Spinal cord (tissue), 9 donors: ENCODE measurements at regions not wholly inside any gene's neighbourhood (a gene's known extent, or its start where the extent isn't known, plus 50 kb on each side); places are given as distances from the start of the nearest gene placed in this dataset.

Experiments used
- DNase-seq, 6 donors: peaks; one replicate each; pipeline versions ENCODE4 v3.0.0 to v3.0.0-alpha.2; 2013 to 2015; ENCODE audit warnings: low spot score in 6 of 6, low read depth in 4 of 6
- H3K27ac ChIP-seq: one replicate; pipeline ENCODE4 v1.5.1; 2013; ENCODE audit warnings: low read depth, low read length, control low read depth
- H3K27me3 ChIP-seq: one replicate; pipeline ENCODE4 v1.6.1; 2013; ENCODE audit warnings: low read length; ENCODE audit not compliant: control insufficient read depth, insufficient read depth
- H3K36me3 ChIP-seq: one replicate; pipeline ENCODE4 v1.6.1; 2013; ENCODE audit warnings: low read length; ENCODE audit not compliant: control insufficient read depth, insufficient read depth
- H3K4me1 ChIP-seq: one replicate; pipeline ENCODE4 v1.6.1; 2013; ENCODE audit warnings: low read length; ENCODE audit not compliant: control insufficient read depth, insufficient read depth
- H3K4me3 ChIP-seq: one replicate; pipeline ENCODE4 v1.5.1; 2013; ENCODE audit warnings: low read depth, low read length, control low read depth
- H3K9me3 ChIP-seq: one replicate; pipeline ENCODE4 v1.6.1; 2013; ENCODE audit warnings: low read length; ENCODE audit not compliant: control insufficient read depth, insufficient read depth
- WGBS: methylation state at CpG from one replicate; pipeline ENCODE4 v1.1.5; 2013; ENCODE audit warnings: missing lambda C conversion rate; ENCODE audit not compliant: insufficient coverage; 5-methylcytosine and 5-hydroxymethylcytosine counted together
- donor health status: healthy.

GRCh38 chr1:80896781-80897356 lies 903.9 kb upstream of the ADGRL2 start:
- no peaks in the 10 kb centered on the region for H3K9me3 ChIP-seq
- no peak overlapping the region for H3K27ac ChIP-seq
- 91% methylated on average over 1 of the region's 3 CpGs for WGBS
- no peak for DNase-seq
- H3K4me1 ChIP-seq: no peaks in the 10 kb centered on the region
- no peaks in the 10 kb centered on the region for H3K36me3 ChIP-seq
- no peak overlapping the region for H3K4me3 ChIP-seq
- no peaks in the 10 kb centered on the region for H3K27me3 ChIP-seq

DNA sequence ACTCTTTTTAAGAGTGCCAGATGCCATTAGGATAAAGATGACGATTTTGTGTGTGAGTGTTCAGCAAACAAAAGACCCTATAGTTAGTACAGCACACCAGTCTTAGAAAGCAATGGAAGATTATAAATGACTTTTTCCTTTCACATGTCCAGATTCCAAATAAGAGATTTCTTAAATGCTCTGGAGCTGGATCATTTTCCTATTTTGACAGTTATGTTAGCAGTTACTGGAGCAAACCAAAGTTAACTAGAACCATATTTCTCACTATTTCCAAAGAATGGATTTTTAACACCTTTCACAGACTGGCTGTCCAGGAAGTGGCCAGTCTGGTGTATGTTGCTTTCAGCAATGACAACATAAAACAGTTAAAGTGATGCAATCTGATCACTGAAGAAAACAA lies 905.8 kb upstream of the ADGRL2 start:
- DNase-seq: peak in 1 of 6 donors; percentile 20
- Histone ChIP-seq H3K27ac (no peak overlapping the region), H3K4me1 (no peaks in the 10 kb centered on the region), H3K27me3 (no peaks in the 10 kb centered on the region), H3K4me3 (no peak overlapping the region), H3K36me3 (no peaks in the 10 kb centered on the region), H3K9me3 (no peaks in the 10 kb centered on the region)
- WGBS: no CpG with 5 or more reads among the region's 1 CpG

GRCh38 chr1:80893115-80893514 lies 907.6 kb upstream of the ADGRL2 start:
- H3K27ac ChIP-seq: no peak overlapping the region
- peak in 1 of 6 donors; percentile 43 for DNase-seq
- WGBS: 100% methylated on average over 1 of the region's 2 CpGs

DNA sequence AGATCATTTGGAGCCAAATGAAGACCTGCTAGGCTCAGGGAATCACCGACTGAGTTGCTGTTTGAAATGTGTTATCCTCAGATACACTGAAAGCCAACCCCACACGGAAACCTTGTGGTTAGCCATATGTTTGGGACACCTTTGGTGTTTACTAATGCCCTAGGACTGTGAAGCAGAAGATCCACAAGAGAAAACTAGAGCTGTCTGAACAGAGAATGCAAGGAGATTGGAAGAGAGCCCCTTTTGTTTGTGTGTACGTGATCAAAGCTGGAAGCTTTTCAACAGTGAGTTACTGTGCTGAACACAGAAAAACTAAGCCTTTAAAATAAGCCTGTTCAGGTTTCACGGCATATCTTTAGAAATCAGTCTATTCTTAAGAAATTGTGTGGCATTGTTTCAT lies 908.2 kb upstream of the ADGRL2 start:
- Histone ChIP-seq H3K27me3 (no peaks in the 10 kb centered on the region), H3K27ac (no peak overlapping the region), H3K4me1 (no peaks in the 10 kb centered on the region), H3K9me3 (no peaks in the 10 kb centered on the region), H3K36me3 (no peaks in the 10 kb centered on the region), H3K4me3 (no peak overlapping the region)
- WGBS: 14% methylated on average over 1 of the region's 4 CpGs
- peak in 3 of 6 donors; percentile 11 to 72 (median 53) for DNase-seq

More at GRCh38 chr1:80893115-80893514, 907.6 kb upstream of the ADGRL2 start:
- Histone ChIP-seq H3K36me3 (no peaks in the 10 kb centered on the region), H3K4me1 (no peaks in the 10 kb centered on the region), H3K9me3 (no peaks in the 10 kb centered on the region), H3K27me3 (no peaks in the 10 kb centered on the region), H3K4me3 (no peak overlapping the region)

DNA sequence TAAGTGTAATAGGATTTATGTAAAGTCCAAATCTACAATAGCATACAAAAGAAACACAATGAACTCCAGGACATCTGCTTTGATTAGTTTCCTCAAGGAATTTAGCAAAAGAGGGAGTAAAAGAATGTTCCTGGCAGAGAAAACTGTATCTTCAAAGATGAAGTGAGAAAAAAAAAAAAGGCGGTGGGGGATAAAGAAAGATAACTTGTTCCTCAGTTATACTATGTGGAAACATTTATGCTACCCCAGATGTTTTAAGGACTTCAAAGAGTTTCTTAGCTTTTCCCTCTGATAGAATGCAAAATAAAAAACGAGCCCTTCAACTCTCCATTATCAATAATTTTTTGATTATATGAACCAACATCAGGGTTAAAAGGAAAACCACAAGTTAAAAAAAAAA lies 908.9 kb upstream of the ADGRL2 start:
- H3K27me3 ChIP-seq: no peaks in the 10 kb centered on the region
- no peak overlapping the region for H3K27ac ChIP-seq
- H3K4me3 ChIP-seq: no peak overlapping the region
- no peaks in the 10 kb centered on the region for H3K36me3 ChIP-seq
- no peaks in the 10 kb centered on the region for H3K4me1 ChIP-seq
- no peaks in the 10 kb centered on the region for H3K9me3 ChIP-seq
- no CpG with 5 or more reads among the region's 2 CpGs for WGBS
- DNase-seq: no peak

GRCh38 chr1:80882553-80882952 lies 918.2 kb upstream of the ADGRL2 start:
- no peaks in the 10 kb centered on the region for H3K36me3 ChIP-seq
- no peak overlapping the region for H3K4me3 ChIP-seq
- no CpG with 5 or more reads among the region's 3 CpGs for WGBS
- H3K27me3 ChIP-seq: no peaks in the 10 kb centered on the region
- no peak for DNase-seq
- no peak overlapping the region for H3K27ac ChIP-seq
- H3K9me3 ChIP-seq: no peaks in the 10 kb centered on the region
- H3K4me1 ChIP-seq: no peaks in the 10 kb centered on the region

DNA sequence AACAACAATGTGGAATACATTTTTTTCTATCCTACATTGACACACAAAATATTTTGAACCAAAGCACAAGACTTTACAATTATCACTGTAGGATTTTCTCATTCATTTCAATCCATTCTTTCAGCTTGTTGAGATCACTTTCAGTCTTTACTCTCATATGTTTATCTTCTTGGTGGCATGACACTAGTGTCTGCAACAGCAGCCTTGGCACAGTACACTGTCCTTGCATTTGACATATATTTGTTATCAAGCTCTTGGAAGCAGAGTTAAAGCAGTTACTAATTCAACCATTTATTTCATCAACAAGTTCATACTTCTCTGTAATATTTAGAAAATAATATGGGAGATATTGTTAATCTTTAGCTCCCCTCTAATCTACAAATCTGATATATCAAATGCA lies 922.4 kb upstream of the ADGRL2 start:
- no peaks in the 10 kb centered on the region for H3K36me3 ChIP-seq
- H3K4me3 ChIP-seq: no peak overlapping the region
- DNase-seq: no peak
- H3K27ac ChIP-seq: no peak overlapping the region
- no peaks in the 10 kb centered on the region for H3K4me1 ChIP-seq
- no peaks in the 10 kb centered on the region for H3K9me3 ChIP-seq
- no peaks in the 10 kb centered on the region for H3K27me3 ChIP-seq

- no CpG with 5 or more reads among the region's 2 CpGs for WGBS
- Histone ChIP-seq H3K36me3 (no peaks in the 10 kb centered on the region), H3K27me3 (no peaks in the 10 kb centered on the region), H3K27ac (no peak overlapping the region), H3K4me1 (no peaks in the 10 kb centered on the region), H3K4me3 (no peak overlapping the region), H3K9me3 (no peaks in the 10 kb centered on the region)
- DNase-seq: no peak
Observed at GRCh38 chr1:80876035-80876434, 924.7 kb upstream of the ADGRL2 start.

DNA sequence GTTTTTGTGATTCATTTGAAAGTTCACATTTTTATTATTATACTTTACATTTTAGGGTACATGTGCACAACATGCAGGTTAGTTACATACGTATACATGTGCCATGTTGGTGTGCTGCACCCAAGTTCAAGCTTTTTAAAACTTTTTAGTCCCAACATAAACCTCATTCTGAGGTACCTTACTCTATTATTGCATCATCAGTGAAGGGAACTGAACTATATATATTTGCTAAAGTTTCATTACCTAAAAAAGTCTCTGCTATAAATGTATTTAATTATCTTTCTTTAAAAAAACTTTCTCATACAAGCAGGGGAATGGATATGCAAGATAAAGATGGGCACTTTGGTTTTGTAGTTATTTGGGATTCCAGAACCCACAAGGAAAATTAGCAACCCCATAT lies 931.4 kb upstream of the ADGRL2 start:
- DNase-seq: no peak
- no peaks in the 10 kb centered on the region for H3K4me1 ChIP-seq
- H3K9me3 ChIP-seq: no peaks in the 10 kb centered on the region
- no peak overlapping the region for H3K4me3 ChIP-seq
- no peak overlapping the region for H3K27ac ChIP-seq
- no peaks in the 10 kb centered on the region for H3K36me3 ChIP-seq
- no CpG with 5 or more reads among the region's 1 CpG for WGBS
- no peaks in the 10 kb centered on the region for H3K27me3 ChIP-seq

GRCh38 chr1:80847904-80848303 lies 952.8 kb upstream of the ADGRL2 start:
- Histone ChIP-seq H3K9me3 (no peaks in the 10 kb centered on the region), H3K27ac (no peak overlapping the region), H3K27me3 (no peaks in the 10 kb centered on the region), H3K36me3 (no peaks in the 10 kb centered on the region), H3K4me3 (no peak overlapping the region), H3K4me1 (no peaks in the 10 kb centered on the region)
- DNase-seq: no peak
- WGBS: no CpG with 5 or more reads among the region's 1 CpG
